ENCODE measurements at regions not wholly inside any gene's neighbourhood (a gene's known extent, or its start where the extent isn't known, plus 50 kb on each side); places are given as distances from the start of the nearest gene placed in this dataset.

DNA sequence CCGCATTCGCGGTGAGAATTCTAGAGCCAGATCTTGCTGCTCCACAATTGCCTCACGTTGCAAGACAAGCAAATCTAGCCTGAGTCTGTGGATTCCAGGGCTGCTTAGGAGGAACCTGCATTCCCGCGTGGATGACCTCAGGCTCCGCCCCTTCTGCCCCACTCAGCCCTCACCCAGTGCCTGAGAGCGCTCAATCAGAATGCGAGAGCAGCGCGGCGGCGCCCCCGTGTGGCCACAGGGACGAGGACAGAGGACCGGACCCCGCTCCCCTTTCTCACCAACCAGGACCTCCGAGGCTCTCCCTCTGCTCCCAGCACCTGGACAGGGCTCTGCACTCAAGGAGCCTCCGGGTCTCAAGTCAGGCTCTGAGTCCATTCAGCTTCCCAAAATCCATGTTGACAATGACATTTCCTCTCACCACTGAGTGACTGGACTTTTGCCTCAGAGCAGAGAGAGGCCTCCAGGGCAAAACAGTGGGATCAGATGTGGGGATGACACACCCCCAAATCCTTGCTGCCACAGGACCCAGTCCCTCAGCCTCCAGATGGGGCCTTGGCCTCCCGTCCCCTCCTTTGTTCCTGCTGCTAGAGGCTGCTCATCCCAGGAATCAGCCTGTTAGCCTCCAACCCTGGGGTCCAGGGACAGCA lies 52.0 kb downstream of the RPP21 start:
- peak; percentile 15 for DNase-seq (ENCODE audit: low read depth, low spot score)

DNA sequence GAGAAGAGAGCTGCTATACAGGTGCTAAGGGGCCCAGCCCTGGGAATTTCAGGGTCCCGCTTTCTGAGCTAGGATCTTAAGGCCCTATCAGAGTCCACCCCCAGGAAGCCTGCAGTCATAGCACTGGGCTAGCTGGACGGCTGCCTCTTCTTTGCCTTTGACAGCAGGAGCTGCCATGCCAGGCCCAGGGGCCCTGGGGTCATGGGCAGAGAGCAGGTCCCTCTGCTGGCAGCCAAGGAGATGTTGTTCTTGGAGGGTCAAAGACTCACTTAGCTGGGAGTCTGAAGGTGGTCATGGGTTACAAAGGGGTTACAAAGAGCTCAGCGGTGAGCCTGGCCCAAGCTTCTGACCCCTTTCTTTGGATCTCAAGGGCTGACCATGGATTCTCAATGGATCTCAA lies 52.7 kb downstream of the RPP21 start:
- DNase-seq (ENCODE audit: low read depth, low spot score) = no peak

DNA sequence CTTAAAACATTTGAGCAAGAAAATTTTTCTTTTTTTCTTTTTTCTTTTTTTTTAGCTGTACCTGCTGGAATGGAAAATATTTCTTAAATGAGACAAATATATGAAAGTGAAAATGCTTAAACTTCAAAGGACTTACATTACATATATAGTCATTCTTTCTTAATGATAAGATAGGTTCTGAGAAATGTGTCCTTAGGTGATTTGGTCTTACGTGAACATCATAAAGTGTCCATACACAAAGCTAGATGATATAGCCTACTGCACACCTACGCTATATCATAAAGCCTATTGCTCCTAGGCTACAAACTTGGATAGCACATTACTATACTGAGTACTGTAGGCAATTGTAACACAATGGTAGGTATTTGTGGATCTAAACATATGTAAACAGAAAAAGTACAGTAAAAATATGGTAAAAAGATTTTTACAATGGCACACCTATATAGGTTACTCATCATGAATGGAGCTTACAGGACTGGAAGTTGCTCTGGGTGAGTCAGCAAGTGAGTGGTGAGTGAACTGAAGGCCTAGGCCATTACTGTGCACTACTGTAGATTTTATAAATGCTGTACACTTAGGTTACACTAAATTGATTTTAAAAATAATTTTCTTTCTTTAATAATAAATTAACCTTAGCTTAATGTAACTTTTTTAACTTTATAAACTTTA lies 54.6 kb downstream of the RPP21 start:
- no peak for DNase-seq (ENCODE audit: low read depth, low spot score)

DNA sequence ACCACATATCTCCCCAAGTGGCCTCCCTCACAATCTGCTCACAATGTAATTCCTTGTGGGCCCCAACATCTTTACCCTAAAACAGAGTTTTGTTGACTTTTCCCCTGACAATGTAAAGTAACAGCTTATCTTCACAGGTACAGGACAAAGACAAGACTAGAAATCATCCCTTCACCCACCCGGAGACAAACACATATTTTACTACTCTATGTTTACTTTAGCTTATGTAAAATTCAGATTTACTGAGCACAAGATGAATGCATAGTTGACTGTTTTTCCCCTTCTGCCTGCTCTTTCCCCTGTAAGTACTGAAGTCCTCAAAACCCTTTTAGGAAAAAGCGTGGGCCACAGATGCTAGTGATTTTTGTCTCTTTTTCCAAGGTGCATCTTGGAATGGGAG lies 61.0 kb downstream of the RPP21 start:
- no peak for DNase-seq (ENCODE audit: low read depth, low spot score)

DNA sequence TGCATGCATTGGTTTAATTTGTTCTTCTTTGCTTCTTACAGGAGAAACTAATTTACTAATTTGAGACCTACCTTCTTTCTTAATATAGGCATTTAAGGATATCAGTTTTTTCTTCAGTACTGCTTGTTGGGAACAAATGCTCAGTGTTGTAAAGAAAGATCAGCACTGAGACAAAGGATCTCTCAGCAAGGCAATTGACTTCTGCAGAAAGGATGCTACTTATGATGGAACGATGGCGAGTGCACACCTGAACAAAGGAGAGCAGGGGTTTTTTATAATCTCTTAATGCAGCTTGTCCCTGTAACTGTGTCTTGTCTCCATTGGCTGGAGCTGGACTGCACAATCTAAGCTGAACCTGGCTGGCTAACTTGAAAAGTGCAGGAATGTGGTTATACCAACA lies 64.2 kb downstream of the RPP21 start:
- DNase-seq (ENCODE audit: low read depth, low spot score) = no peak

DNA sequence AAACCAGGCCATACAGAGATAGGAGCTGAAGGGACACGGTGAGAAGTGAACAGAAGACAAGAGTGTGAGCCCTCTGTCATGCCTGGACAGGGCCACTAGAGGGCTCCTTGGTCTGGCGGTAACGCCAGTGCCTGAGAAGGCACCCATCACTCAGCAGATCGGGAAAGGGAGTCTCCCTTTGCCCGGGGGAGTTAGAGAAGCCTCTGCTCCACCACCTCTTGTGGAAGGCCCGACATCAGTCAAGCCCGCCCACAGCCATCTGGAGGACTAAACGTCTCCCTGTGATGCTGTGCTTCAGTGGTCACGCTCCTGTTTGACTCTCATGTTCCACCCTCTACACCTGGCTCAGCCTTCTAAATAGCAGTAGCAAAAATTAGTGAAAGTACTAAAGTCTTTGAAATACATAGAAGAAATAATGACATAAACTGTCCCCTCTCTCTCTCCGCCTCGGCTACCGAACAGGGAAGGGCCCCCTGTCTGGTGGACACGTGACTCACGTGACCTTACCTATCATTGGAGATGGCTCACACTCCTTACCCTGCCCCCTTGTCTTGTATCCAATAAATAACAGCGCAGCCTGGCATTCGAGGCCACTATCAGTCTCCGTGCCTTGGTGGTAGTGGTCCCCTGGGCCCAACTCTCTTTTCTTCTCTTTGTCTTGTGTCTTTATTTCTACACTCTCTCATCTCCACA lies 66.7 kb downstream of the RPP21 start:
- peak; percentile 3 for DNase-seq (ENCODE audit: low read depth, low spot score)

DNA sequence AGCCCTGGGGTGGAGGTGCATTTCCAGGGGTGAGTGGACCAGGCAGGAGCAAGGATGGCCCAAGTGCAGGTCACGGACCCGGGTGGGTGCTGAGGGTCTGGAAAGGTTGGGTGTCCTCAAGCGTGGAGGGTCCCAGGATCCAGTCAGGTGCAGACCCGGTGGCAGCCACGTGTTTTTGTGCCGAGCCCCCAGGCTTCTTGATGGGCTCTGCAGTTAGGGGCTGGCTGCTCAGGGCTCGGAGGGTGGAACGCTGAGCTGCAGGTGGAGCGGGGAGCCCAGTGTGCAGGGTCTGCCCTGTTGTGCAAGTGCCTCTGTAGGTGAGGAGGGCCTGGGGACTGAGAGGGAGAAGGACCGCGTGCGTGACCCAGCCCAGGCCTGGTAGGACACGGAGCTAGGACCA lies 70.9 kb upstream of the HLA-E start:
- DNase-seq (ENCODE audit: low read depth, low spot score) = no peak

DNA sequence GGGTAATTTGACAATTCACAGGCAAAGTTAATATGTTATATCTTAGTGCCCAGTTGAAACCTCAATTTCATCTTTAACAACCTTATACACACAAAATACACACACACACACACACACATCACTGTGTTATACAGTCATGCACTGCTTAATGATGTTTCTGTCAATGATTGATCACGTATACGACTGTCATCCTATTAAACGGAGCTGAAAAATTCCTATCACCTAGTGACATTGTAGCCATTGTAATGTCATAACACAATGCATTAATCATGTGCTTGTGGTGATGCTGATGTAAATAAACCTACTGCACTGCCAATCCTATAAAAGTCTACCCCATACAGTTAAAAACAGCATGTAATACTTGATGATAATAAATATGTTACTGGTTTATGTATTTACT lies 64.8 kb upstream of the HLA-E start:
- no peak for DNase-seq (ENCODE audit: low read depth, low spot score)
